Loucy (cell line): ENCODE measurements at regions not wholly inside any gene's neighbourhood (a gene's known extent, or its start where the extent isn't known, plus 50 kb on each side); places are given as distances from the start of the nearest gene placed in this dataset.

Experiments used
- H2AFZ ChIP-seq: fragments of 200-600 bp; sonication (generic); 2 replicates; pipeline ENCODE4 v1.6.0; 2016; ENCODE audit warnings: antibody characterized with exemption, mild to moderate bottlenecking, low read length, moderate library complexity
- H3F3A ChIP-seq: fragments of 200-600 bp; 2 replicates; pipeline ENCODE4 v1.6.0; 2016; ENCODE audit warnings: antibody characterized with exemption, low read depth, mild to moderate bottlenecking
- H3K27me3 ChIP-seq: fragments of 200-600 bp; sonication (generic); 2 replicates; pipeline ENCODE4 v1.6.1; 2014; ENCODE audit warnings: low read length, mild to moderate bottlenecking; ENCODE audit not compliant: insufficient read depth, poor library complexity, severe bottlenecking
- H3K36me3 ChIP-seq: fragments of 200-600 bp; sonication (generic); 2 replicates; pipeline ENCODE4 v1.6.1; 2016; ENCODE audit warnings: low read length; ENCODE audit not compliant: insufficient read depth
- H3K4me1 ChIP-seq: fragments of 200-600 bp; sonication (generic); 2 replicates; pipeline ENCODE4 v1.5.1; 2014; ENCODE audit warnings: low read length, mild to moderate bottlenecking; ENCODE audit not compliant: insufficient read depth, poor library complexity, severe bottlenecking
- H3K4me2 ChIP-seq: fragments of 200-600 bp; sonication (generic); 2 replicates; pipeline ENCODE4 v1.6.0; 2014; ENCODE audit warnings: antibody characterized with exemption, low read length, low read depth, mild to moderate bottlenecking; ENCODE audit not compliant: poor library complexity, severe bottlenecking
- H3K4me3 ChIP-seq: fragments of 200-600 bp; sonication (generic); 2 replicates; pipeline ENCODE4 v1.5.1; 2014; ENCODE audit warnings: low read length, mild to moderate bottlenecking, mixed read lengths; ENCODE audit not compliant: poor library complexity, severe bottlenecking
- H3K79me2 ChIP-seq: fragments of 200-600 bp; sonication (generic); 2 replicates; pipeline ENCODE4 v1.6.1; 2014; ENCODE audit warnings: low read length; ENCODE audit not compliant: insufficient read depth
- H3K9ac ChIP-seq: fragments of 200-600 bp; sonication (generic); 2 replicates; pipeline ENCODE4 v1.6.0; 2014; ENCODE audit warnings: mild to moderate bottlenecking, low read depth, low read length, moderate library complexity; ENCODE audit not compliant: poor library complexity, severe bottlenecking
- H3K9me2 ChIP-seq: fragments of 200-600 bp; sonication (generic); replicated peaks from 2 replicates; pipeline ENCODE4 v1.6.1; 2016; ENCODE audit warnings: low read depth, low read length, mixed read lengths
- H3K9me3 ChIP-seq: fragments of 200-600 bp; sonication (generic); 2 replicates; pipeline ENCODE4 v1.6.1; 2014; ENCODE audit warnings: mild to moderate bottlenecking, antibody characterized with exemption, low read length, low read depth; ENCODE audit not compliant: insufficient read depth
- H4K20me1 ChIP-seq: fragments of 200-600 bp; sonication (generic); 2 replicates; pipeline ENCODE4 v1.6.0; 2014; ENCODE audit warnings: antibody characterized with exemption, low read length, mild to moderate bottlenecking; ENCODE audit not compliant: insufficient read depth, poor library complexity, severe bottlenecking
- EZH2phosphoT487 ChIP-seq: fragments of 200-600 bp; IDR thresholded peaks from 2 replicates; pipeline ENCODE4 v1.6.1; 2018; ENCODE audit warnings: antibody characterized with exemption, mild to moderate bottlenecking, moderate library complexity, borderline replicate concordance
- TF ChIP-seq, protein P1 (sequence below): fragments of 200-600 bp; sonication (generic); conservative IDR thresholded peaks from 2 replicates; pipeline ENCODE4 v1.5.1; 2014; ENCODE audit warnings: mild to moderate bottlenecking, antibody characterized with exemption, low read length

DNA sequence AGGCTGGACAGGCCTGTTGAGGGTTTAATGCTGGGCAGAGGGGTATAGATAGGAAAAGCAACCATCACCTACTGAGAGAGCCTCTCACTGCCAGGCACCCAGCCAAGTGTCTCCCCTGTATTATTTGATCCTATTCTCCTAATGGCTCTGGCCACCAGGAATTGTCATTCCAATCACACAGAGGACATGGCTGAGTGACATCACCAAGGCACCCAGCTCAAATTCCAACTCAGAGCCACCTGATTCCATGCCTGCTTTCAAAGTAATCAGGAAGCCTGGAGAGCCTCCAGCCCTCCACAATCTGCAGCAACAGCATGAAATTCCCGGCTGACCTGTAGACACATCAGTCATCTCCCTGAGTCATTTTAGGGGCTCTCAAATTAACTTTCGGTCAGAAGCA, 368.9 kb upstream of the C16orf82 start:
- H3K27me3 ChIP-seq = no peaks in the 10 kb centered on the region
- no peaks in the 10 kb centered on the region for H4K20me1 ChIP-seq
- H3F3A ChIP-seq = no peaks in the 10 kb centered on the region
- H3K4me2 ChIP-seq = no peak overlapping the region
- no peaks in the 10 kb centered on the region for H3K9me3 ChIP-seq
- no peaks in the 10 kb centered on the region for H3K79me2 ChIP-seq
- no peaks in the 10 kb centered on the region for H3K36me3 ChIP-seq
- H3K9ac ChIP-seq = no peak overlapping the region
- no peaks in the 10 kb centered on the region for H3K4me1 ChIP-seq
- TF ChIP-seq, protein P1, sequence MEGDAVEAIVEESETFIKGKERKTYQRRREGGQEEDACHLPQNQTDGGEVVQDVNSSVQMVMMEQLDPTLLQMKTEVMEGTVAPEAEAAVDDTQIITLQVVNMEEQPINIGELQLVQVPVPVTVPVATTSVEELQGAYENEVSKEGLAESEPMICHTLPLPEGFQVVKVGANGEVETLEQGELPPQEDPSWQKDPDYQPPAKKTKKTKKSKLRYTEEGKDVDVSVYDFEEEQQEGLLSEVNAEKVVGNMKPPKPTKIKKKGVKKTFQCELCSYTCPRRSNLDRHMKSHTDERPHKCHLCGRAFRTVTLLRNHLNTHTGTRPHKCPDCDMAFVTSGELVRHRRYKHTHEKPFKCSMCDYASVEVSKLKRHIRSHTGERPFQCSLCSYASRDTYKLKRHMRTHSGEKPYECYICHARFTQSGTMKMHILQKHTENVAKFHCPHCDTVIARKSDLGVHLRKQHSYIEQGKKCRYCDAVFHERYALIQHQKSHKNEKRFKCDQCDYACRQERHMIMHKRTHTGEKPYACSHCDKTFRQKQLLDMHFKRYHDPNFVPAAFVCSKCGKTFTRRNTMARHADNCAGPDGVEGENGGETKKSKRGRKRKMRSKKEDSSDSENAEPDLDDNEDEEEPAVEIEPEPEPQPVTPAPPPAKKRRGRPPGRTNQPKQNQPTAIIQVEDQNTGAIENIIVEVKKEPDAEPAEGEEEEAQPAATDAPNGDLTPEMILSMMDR = no peak
- no peak for TF ChIP-seq EZH2phosphoT487
- H2AFZ ChIP-seq = no peak overlapping the region
- no peaks in the 10 kb centered on the region for H3K9me2 ChIP-seq
- H3K4me3 ChIP-seq = no peak overlapping the region

DNA sequence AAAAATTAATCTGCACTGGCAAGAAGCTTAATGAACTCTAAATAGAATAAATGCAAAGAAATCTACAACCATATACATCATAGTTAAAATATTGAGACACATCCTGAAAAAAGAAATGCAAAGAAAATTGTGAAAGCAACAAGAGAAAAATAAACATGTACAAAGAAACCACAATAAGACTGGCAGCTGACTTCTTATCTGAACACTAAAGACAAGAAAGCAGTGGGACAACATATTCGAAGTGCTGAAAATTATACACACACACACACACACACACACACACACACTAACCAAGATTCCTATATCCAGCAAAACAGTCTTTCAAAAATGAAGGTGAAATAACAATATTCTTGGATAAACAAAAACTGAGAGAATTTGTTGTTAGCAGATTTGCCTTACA, 366.5 kb upstream of the C16orf82 start:
- Histone ChIP-seq H3K4me3 (no peak overlapping the region), H3K4me2 (no peak overlapping the region), H3K79me2 (no peaks in the 10 kb centered on the region), H3K27me3 (no peaks in the 10 kb centered on the region), H3K4me1 (no peaks in the 10 kb centered on the region), H4K20me1 (no peaks in the 10 kb centered on the region), H3K36me3 (no peaks in the 10 kb centered on the region), H3K9ac (no peak overlapping the region), H2AFZ (no peak overlapping the region), H3K9me3 (no peaks in the 10 kb centered on the region), H3K9me2 (no peaks in the 10 kb centered on the region), H3F3A (no peaks in the 10 kb centered on the region)
- TF ChIP-seq, protein P1 = no peak
- no peak for TF ChIP-seq EZH2phosphoT487

DNA sequence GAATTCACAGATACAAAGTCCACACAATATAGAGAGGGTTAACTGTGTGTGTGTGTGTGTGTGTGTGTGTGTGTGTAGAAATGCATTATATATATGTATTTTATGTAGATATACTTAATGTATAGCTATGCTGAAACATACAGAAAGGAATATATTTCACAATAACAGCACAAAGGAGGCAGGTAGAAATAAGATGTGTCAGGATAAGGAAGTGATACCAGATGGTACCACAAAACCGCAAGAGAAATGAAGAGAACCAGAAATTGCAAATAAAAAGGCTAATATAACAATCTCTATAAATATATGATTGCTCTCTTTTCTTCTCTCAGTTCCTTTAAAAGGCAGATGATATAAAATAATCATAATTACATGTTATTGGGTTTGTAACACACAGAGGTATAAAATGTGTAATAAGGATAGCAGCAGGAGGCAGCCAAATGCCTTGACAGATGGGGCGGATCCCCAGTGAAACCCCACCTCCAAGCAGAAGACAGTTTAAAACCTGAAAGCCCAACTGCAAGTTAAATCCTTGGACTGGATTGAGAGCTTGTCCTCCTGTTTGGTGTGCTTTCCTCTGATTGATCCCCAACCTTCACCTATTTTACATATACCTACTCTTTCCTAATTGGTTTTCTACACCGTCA, 365.4 kb upstream of the C16orf82 start:
- Histone ChIP-seq H3K79me2 (no peaks in the 10 kb centered on the region), H3K4me2 (no peak overlapping the region), H4K20me1 (no peaks in the 10 kb centered on the region), H2AFZ (no peak overlapping the region), H3K9me2 (no peaks in the 10 kb centered on the region), H3K36me3 (no peaks in the 10 kb centered on the region), H3K9ac (no peak overlapping the region), H3K27me3 (no peaks in the 10 kb centered on the region), H3K4me3 (no peak overlapping the region), H3K4me1 (no peaks in the 10 kb centered on the region), H3F3A (no peaks in the 10 kb centered on the region), H3K9me3 (no peaks in the 10 kb centered on the region)
- TF ChIP-seq EZH2phosphoT487 = no peak
- TF ChIP-seq, protein P1 = no peak
